Bone marrow (tissue), 2 donors: ENCODE measurements at regions not wholly inside any gene's neighbourhood (a gene's known extent, or its start where the extent isn't known, plus 50 kb on each side); places are given as distances from the start of the nearest gene placed in this dataset.

Experiments used
- DNase-seq, 2 donors: peaks; one replicate each; lab custom pipeline; 2025; lab: John Stamatoyannopoulos, UW

DNA sequence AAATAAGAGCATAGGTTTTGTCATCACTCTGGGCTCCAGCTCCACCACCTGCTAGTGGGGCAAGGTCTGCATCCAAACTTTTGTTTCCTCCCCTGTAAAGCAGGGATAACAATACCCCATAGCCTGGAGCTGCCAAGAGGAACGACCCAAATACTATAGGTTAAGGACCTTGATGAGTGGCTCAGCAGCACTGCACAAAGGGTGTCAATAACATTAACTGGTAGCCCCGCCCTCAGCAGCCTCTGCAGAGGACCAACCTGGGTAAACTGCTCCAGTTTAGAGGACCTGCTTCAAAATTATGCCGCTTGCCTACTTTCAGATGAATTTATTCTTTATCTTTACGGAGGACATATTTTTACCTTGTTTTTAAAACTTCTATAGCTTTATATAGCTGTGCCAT is 65.8 kb upstream of the RIOK3 start:
- DNase-seq: no peak

GRCh38 chr18:23388357-23388756 is 64.7 kb upstream of the RIOK3 start:
- no peak for DNase-seq

- no peak for DNase-seq
Measured at GRCh38 chr18:23391156-23391555, 61.9 kb upstream of the RIOK3 start.

DNA sequence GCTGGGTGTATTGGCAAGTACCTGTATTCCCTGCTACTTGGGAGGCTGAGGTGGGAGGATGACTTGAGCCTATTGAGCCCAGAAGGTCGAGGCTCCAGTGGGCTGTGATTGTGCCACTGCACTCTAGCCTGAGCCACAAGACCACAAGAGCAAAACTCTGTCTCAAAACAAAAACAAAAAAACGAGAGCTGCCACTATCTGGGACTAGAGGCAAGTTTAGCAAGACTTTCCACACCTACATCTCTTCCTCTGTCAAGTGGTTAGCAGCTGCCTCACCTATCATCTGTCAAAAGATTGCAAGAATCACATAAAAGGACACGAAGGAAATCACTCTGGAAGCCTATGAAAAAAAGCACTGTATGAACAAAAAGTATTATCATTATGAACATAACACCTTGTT is 55.2 kb upstream of the RIOK3 start:
- no peak for DNase-seq

DNA sequence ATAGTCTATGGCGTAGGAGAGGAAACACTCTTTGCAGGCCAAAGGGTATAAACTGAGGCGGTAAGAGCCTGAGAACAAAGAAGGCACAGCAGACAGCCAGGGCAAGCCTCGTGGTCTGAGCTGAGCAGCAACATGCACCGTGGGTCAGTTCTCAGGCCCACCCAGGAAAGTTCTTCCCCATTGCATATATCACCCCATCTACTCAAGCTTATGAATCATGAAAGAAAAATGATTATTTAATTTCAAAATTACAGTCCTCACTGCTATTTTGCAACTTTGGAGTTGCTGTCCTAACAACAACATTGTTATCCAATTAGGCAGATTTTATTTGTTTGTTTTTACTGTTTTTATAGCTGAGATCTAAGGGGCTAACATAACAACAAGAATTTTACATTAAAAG is 54.7 kb upstream of the RIOK3 start:
- no peak for DNase-seq

GRCh38 chr18:23399067-23399466 is 54.0 kb upstream of the RIOK3 start:
- no peak for DNase-seq

- DNase-seq: no peak
Measured at GRCh38 chr18:23400918-23401317, 52.2 kb upstream of the RIOK3 start.

GRCh38 chr18:23401400-23402347 is 51.4 kb upstream of the RIOK3 start:
- no peak for DNase-seq
